ENCODE measurements at regions not wholly inside any gene's neighbourhood (a gene's known extent, or its start where the extent isn't known, plus 50 kb on each side); places are given as distances from the start of the nearest gene placed in this dataset.

DNA sequence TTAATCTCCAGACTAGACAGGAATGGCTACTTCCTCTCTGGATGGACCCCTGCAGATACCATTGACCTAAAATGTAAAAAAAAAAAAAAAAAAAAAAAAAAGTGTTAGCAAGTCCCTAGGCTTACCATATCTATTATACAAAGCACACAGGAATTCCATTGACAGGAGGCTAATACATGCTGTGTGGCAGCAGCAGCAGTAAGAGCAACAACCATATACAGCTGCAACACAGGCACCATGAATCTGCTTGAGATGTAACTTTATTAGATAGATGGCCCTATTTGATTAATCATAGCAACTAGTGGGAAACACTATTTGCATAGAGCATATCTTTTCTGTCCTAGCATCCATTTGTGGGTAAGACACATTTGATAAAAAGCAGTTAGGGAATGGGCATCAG is 1447.1 kb downstream of the FAM181B start:
- H3K23me2 ChIP-seq (ENCODE audit: low read depth, low read length), result no peaks in the 10 kb centered on the region
- H2BK120ac ChIP-seq (replicated peaks; ENCODE audit: low read depth, low read length), result no peak overlapping the region
- H3K9ac ChIP-seq (replicated peaks in 1 of 4; ENCODE audit: extremely low read depth in 1 of 4, low read depth in 3 of 4, low read length in 3 of 4), result no peak overlapping the region
- no peaks in the 10 kb centered on the region for H3K36me3 ChIP-seq (ENCODE audit: control insufficient read depth in 2 of 4, insufficient read depth in 4 of 4, low read length in 3 of 4)
- H2AFZ ChIP-seq (ENCODE audit: low read length), result no peak overlapping the region
- no peak overlapping the region for H3K4me2 ChIP-seq (ENCODE audit: insufficient read depth in 1 of 2, low read depth in 2 of 2, low read length in 2 of 2)
- FAIRE-seq, result no peak
- H3K4me1 ChIP-seq (replicated peaks in 1 of 4; ENCODE audit: control insufficient read depth in 3 of 4, insufficient read depth in 4 of 4, low read length in 3 of 4), result peaks cover 0 to 3% (median 1%) of the 10 kb centered on the region in 4 experiments; a peak in 1 of 7 replicates
- no peak overlapping the region for H3K4ac ChIP-seq (replicated peaks; ENCODE audit: insufficient read length, low read depth, low read length)
- H3K27ac ChIP-seq (ENCODE audit: low read depth, low read length), result no peak overlapping the region
- H4K91ac ChIP-seq (replicated peaks; ENCODE audit: insufficient read length, low read length), result no peak overlapping the region
- no peak overlapping the region for H2AK5ac ChIP-seq (ENCODE audit: low read depth, low read length)
- H3K79me2 ChIP-seq (ENCODE audit: control insufficient read depth in 1 of 2, insufficient read depth in 2 of 2, low read length in 2 of 2), result no peaks in the 10 kb centered on the region
- no peak overlapping the region for H3K4me3 ChIP-seq (ENCODE audit: extremely low read depth in 1 of 4, insufficient read depth in 2 of 4, low read depth in 3 of 4, low read length in 4 of 4)
- no peak overlapping the region for H3K18ac ChIP-seq (ENCODE audit: extremely low read depth, low read length)
- no peak overlapping the region for H4K8ac ChIP-seq (ENCODE audit: extremely low read depth, insufficient read depth, low read length)
- CTCF ChIA-PET (ENCODE audit: partially characterized antibody), result interaction anchor here (0.6 kb wide), 2 partner anchors 16 to 356 kb away, joined by 3 read pairs; no protein-coding TSS in a partner anchor
- no peak for DNase-seq (ENCODE audit: low read depth in 1 of 2, low spot score in 2 of 2)
- H2BK5ac ChIP-seq (ENCODE audit: low read depth, low read length), result no peak overlapping the region
- no peak overlapping the region for H3K23ac ChIP-seq (ENCODE audit: insufficient read length)
- H3K79me1 ChIP-seq (ENCODE audit: low read depth, low read length), result no peaks in the 10 kb centered on the region
- no peak overlapping the region for H3K14ac ChIP-seq (ENCODE audit: insufficient read length)
- no peak overlapping the region for H3K56ac ChIP-seq (replicated peaks; ENCODE audit: insufficient read length, low read depth, low read length)
- no peak overlapping the region for H2BK20ac ChIP-seq (ENCODE audit: low read length)
- H3K27me3 ChIP-seq (replicated peaks in 1 of 4; ENCODE audit: control insufficient read depth in 3 of 4, extremely low read depth in 1 of 4, insufficient read depth in 3 of 4, low read length in 3 of 4), result no peaks in the 10 kb centered on the region
- H4K5ac ChIP-seq (ENCODE audit: insufficient read length, low read depth, low read length), result no peak overlapping the region
- POLR2A ChIA-PET (ENCODE audit: partially characterized antibody), result no interaction called here
- no peaks in the 10 kb centered on the region for H4K20me1 ChIP-seq (replicated peaks in 1 of 2; ENCODE audit: control insufficient read depth in 1 of 2, insufficient read depth in 2 of 2, low read length in 2 of 2)
- peaks cover 0 to 5% of the 10 kb centered on the region in 2 experiments; a peak in 1 of 4 replicates for H3K9me3 ChIP-seq (ENCODE audit: insufficient read depth in 2 of 2, low read depth in 1 of 2, low read length in 1 of 2)
- no peak overlapping the region for H2BK15ac ChIP-seq (ENCODE audit: low read length)
- H2BK12ac ChIP-seq (ENCODE audit: low read depth, low read length), result no peak overlapping the region
- TF ChIP-seq FOSL1 (IDR thresholded peaks at IDR 0.05; ENCODE audit: insufficient read depth, low read depth, low read length), result no peak
- no peak for TF ChIP-seq HDAC2 (IDR thresholded peaks at IDR 0.05; ENCODE audit: borderline replicate concordance in 1 of 2, low read depth in 2 of 2, low read length in 2 of 2)
- no peak for TF ChIP-seq RFX5 (IDR thresholded peaks at IDR 0.05; ENCODE audit: borderline replicate concordance, low read depth, low read length)
- no peak for TF ChIP-seq TCF12 (IDR thresholded peaks at IDR 0.05; ENCODE audit: low read depth, low read length)
- no peak for TF ChIP-seq SIRT6 (IDR thresholded peaks at IDR 0.05; ENCODE audit: low read length)

All from H1 (cell line).